ENCODE measurements at regions not wholly inside any gene's neighbourhood (a gene's known extent, or its start where the extent isn't known, plus 50 kb on each side); places are given as distances from the start of the nearest gene placed in this dataset.

DNA sequence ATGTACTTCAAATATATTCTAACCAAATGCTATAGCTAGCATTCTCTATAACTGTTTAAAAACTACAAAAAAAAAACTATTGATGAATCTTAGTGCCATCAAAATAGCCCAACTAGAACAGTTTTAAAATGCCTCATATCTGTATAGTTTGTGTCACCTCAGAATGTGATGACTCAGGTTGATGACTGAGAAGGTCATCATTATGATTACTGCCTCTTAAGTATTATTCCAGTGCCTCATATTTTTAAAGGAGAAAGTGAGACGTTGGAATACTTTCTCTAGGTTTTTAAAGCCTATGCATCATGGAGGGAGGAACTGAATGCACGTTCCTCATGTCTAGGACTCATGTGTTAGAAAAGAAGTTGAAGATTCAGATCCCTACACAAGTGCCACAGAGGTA is 88.2 kb downstream of the TMA16 start:
- ATAC-seq = no peak

DNA sequence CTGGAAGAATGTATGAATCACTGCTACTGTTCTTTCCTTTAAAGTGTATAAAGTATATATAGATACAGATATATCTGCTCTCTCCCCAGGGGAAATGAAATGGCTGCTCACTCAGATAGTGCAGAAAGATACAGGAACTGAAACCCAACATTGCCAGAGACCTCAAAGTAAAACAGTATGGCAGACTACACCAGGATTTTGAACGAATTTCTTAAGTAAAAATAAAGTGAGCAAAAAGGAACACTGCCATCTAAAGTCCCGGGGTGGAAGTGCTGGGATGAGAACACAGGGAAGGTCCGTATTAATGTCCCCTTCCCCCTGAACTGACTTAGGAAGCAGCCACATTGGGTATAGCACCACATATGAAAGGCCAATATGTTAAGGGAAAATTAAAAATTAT is 93.4 kb downstream of the TMA16 start:
- peak; percentile 55 for ATAC-seq

DNA sequence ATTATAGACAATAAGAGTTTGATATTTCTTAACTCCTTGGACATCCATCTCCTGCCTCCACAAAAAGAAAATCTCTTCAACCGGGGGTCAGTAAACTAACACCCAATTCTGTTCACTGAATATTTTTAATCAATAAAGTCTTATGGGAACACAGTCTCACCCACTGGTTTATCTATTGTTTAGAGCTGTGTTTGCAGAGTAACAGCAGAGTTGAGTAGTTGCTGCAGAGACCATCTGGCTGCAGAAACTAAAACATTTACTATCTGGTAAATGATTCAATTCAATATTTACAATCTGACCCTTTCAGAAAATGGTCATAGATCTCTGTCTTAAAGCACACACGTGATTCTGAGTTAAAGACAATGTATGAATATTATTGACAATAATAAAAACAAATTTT is 94.0 kb downstream of the TMA16 start:
- no peak for ATAC-seq

DNA sequence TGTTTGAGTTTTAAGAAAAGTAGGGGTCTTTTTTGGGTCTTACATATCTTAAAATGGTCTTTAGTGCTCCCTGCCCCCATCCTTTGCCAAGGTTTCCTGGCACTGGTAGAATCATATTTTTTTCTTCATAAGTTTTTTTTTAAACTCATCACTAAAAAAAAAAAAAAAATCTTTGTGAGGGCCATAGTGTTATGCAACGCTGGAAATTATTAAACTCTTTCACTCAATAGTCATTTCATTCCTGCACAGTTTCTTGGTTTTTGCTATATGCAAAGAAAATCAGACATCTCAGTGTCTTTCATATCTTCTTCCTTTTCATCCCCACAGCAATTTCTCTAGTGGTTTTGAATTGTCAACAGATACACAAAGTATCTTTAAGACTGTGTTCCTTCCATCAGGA is 95.6 kb downstream of the TMA16 start:
- no peak for ATAC-seq

DNA sequence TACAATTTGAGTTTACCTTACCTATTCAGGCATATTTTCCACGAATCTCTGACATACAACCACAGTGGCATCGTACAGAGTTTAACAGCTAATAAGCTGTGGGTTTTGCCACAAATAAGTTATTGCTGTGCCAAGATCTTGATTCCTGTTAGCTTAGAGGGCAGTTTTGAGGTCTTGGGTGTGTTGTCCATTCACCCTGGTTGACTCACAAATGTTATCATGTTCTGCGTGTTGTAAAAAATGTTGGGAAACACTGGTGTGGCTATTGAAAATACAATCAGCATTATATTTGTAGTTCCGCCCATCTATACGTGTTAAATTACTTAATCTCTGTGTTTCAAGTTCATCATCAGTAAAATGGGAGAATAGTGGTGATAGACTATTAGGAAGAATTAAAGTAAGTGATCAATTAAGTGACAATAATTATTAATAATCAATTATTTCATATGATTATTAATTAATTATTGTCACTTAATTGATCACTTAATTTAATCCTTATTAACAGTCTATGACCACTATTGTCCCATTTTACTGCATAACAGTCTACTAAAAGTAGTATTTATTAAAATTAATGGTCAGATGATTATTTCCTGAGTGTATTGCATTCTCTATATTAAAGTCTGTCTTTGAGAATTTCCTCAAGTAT is 96.3 kb downstream of the TMA16 start:
- ATAC-seq = no peak

DNA sequence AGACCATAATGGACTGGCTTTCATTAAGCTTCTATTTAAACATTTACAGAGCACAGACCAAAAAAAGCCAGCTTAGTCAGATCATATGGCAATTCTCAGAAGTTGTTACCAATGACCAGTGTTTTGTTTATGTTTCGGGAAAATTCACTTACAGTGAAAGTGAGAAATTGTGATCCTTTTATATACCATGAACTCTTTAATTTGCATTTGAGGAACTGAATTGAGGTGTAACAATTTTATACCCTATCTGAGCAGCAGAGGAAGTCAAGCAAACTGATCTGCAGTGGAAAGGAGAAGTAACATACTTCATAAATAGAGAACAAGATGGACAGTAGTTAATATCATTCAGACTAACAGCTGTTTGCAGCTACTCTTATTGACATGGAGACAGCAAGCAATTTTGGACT is 97.1 kb downstream of the TMA16 start:
- no peak for ATAC-seq

DNA sequence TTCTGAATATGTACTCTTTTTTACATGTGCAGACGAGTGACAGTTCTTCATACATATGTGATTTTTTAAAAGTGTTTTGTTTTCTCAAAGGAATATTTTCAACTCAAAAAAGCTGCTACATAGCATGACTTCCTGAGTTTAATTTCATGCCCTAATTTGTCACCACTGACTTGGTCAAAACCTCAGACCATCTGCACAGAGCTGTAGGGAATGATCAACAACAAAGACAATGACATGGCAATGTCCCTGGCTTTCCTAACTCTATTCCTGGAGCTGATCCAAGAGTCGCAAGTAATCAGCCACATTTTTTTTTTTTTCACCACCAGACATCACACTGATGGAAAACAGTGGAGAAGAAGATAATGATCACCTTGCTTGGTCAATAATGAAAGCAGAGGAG is 97.7 kb downstream of the TMA16 start:
- no peak for ATAC-seq

DNA sequence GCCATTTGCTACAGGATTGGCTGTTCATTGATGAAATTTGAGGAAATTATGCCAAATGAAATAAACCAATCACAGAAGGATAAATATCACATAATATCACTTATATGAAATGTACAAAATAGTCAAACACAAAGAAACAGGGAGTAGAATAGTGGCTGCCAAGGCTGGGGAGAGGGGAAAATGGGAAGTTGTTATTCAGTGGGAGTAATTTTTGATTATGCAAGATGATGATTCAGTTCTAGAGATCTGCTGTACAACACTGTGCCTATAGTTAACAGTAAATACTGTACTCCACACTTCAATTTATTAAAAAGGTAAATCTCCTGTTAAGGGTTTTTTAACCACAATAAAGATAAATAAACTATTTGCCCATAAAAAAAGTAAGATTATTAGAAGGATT is 101.1 kb downstream of the TMA16 start:
- ATAC-seq = no peak

DNA sequence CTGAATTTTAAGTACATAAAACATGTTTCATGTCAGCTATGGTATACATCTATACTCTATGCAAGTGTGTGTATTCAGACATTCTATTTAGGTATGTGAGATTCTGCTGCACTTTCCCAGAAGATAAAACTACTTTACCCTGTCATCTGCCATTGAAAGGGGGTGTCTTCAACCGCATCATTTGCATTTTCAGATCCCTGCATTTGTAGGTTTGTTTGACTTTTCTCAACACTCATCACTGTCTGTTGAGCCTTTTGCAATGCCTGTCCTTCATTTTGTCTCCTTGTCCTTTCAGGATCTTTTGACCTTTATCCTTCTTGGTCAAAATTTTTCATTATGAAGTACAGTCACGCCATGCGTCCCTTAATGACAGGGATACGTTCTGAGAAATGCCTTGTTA is 103.5 kb downstream of the TMA16 start:
- no peak for ATAC-seq

DNA sequence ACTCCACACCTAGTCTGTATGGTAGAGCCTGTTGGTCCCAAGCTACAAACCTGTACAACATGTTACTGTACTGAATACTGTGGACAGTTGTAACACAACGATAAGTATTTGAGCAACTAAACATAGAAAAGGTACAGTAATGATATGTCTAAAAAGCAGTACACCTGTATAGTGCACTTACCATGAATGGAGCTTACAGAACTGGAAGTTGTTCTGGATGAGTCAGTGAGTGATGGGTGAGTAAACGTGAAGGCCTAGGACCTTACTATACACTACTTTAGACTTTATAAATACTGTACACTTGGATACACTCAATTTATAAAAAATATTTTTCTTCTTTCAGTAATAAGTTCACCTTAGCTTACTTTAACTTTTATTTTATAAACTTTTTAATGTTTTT is 104.0 kb downstream of the TMA16 start:
- ATAC-seq = no peak

DNA sequence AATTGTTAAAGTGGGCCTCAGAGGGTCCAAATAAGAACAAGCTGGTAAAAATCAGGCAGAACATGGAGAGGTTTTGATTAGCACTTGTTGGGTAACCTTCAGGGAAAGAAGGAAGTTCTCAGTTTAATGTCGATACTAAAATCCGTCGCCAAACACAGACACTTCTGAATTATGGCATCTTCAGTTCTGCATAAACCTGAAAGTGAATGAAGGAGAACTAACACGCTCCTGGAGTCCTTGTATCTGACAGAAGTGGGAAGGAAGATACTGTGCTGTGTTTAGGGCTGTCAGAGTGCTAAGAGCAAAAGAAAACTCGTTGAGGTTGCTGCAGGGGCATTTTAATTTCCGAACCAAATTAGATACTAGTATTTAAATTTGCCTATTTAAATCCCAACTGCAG is 106.2 kb downstream of the TMA16 start:
- ATAC-seq = no peak

DNA sequence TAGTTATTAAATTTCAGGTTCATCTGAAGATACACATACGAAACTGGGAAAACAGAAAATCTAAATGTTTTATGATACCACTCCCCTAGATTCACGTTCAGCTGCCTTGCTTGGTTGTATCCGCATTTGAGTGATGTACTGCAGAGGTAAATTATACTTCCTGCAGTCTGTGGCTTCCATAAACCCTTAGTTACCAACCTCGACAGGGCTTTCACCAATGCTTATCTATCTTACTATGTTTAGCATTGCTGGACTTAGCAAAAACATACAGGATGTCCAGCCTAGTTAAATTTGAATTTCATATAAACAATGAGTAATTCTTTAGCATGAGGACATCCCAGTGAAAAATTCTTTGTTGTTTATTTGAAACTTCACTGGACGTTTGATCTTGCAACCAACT is 108.8 kb downstream of the TMA16 start:
- ATAC-seq = no peak

DNA sequence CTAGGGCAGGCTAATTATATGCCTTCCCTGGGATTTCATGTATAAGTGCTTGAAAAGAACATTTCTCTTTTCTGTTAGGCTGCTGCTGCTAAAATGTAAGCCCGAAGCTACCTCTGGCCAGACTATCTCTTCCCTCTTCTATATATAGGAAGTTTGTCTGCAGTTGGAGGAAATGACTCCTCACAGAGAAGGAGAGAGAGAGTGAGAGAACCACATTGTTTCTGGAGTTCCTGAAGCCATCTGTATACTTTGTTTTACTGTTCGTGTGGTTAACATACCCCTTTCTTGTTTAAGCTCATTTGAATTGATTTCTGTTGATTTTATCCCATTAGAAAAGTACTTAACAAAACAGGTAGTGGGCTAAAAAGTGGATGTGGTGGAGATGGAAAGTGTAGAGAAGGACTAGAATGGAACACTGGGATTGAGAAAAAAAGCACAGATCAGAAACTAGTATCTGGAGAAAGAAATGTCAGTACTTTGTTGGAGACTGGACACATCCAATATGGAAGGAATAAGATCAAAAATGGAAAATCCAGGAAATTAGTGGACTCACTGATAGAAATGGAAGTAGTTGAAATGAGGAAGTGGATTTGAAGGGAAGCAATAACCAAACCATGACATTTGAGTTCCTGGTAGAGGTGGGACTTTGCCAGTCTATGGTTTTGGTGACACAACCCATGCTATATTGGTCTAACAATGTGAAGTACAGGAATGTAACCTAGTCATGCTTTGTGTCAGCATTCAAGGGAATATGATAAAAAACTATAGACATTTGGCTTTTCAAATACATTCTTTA is 112.6 kb downstream of the TMA16 start:
- ATAC-seq = no peak

DNA sequence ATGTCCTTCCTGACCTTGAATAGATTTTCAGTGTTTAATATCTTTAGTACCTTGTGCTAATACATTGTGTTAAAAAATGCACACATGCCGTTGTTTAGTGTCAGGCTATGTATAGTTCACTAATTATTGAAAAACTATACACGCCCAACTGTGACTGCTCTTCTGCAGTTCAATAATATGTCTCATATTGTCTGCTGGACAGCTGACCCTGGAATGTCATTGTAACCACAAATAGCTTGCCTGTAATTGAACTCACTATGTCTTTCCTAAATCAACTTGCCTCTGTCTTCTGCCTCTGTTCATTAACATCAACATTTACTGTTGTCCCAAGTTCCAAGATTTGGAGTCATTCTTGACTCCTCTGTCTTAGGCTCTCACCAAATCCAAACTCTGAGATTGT is 114.5 kb downstream of the TMA16 start:
- no peak for ATAC-seq

DNA sequence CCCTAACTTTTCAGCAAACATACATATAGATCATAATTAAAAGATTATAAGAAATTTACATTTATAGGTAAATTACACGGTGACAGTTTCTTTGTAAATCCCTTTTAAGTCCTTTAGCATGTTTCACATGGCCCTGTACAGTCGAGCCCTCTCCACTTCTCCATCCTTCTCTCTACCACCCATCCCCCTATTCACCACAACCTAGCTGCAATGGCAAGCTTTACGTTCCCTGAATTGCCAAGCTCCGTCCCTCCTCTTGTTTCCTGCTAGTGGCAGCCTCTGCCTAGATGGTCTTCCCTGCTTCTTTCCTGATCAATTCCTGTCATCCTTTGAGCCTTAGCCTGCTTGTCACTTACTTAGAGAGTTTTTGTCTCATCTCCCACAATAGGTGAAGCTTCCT is 116.2 kb downstream of the TMA16 start:
- ATAC-seq = no peak

DNA sequence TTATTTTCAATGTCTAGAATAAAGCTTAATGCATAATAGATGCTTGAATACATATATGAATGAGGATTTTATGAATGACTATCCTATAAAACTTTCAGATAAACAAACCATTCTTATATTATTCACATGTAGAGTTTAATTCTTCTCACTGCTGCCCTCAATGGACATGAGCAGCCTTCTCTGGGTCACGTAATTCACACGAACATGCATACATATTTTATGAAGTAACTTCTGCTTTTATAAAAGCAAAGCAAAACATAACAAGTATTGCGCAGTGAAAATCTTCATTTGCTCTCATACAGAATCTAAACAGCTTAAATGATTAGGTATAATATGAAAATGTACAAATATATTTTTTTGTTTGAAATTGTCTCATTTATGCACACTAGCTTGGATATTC is 116.7 kb downstream of the TMA16 start:
- ATAC-seq = no peak

DNA sequence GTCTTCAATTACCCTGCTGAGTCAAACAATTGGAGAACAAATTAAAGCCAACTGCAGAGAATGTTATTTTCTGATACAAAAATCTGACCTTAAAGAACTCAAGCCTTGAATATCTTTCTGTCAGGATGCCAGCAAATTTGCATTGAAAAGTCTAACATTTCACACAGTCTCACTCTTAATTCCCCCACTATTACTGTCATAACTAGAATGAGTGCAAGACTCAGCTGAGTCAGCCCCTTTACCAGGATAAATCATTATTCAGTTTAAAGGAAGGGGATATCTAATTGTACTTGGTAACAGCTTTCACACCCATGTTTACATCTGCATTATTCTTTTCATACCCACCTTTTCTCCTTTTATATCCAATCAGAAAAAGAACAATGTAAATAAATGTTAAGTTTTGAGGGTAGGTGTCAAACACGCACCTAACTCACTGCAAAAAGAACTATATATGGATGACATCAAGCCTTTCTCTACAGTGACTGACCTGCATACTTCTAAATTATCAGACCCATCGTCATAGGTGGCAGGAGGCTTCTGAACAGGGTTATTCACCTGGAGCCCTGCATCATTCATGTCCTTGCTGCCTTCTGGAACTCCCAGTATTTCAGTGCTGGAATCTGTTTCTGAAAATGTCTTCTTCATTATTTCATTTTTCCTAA is 117.4 kb downstream of the TMA16 start:
- no peak for ATAC-seq

DNA sequence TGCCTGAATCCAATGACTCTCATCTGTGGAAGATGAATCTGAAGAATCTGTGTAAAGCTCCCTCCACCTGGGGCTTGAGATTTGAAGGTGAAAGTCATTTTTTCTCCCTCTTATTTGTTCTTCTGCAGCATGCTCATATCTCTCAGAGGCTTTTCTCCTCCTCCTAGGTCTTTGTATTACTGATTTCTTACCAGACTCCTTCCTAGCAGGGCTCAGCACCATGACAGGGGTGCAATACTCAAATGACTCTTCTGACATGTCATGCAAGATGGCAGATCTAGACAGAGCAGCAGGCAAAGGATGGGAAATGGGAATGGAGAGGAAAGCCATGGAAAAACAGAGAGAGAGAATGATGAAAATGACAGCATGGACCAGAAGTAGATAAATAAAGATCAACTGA is 118.3 kb downstream of the TMA16 start:
- ATAC-seq = no peak

DNA sequence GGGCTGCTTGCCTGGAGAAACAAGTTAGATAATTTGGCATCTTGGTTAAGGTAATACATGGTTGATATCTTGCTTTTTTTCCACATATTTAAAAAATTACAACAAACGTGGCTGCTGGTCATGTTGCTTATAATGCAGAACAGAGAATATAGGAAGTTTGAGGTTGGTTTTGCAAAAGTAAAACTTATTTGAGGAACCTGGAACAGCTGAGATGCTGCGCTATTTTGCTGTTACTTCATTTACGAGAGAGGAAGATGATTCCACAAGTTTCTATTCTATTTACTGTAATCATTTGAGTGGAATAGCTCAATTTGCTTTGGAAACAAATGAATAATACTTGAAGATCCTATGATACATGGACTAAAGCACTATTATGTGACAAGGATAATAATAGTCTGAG is 118.9 kb downstream of the TMA16 start:
- ATAC-seq = no peak

DNA sequence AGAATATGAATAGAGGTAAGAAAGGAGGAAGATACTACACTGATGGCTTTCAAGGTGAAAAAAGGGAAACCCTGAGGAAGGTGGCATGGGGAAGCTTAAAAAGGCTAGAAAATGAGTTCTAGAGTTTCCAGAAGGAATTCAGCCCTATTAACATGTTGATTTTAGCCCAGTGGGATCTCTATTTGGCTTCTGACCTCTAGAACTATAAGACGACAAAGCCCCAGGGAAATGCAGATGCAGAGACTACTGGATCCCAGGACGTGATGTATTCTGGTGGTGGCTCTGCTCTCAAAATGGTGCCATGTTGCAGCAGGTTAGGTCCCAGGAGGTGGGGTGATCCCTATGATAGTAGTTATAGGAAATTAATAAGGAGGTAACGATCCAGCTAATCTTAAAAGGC is 120.4 kb downstream of the TMA16 start:
- no peak for ATAC-seq

DNA sequence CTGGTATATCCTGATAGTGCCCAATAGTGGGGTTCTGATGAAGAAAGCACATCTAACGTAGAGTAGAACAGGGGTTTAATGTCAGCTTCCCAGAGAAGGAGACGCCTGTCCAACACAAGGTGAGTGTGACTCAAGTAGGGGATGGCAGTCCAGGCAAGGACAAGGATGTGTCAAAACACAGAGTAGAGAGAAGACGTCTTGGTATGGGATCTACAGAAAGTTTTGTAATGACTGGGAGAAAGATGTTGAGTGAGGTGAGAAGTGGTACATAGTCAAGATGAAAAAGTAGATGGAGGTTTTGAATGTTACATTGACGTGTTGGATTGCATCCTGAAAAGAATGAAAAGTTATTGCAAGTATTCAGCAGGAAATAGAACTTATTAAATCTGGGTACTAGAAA is 124.4 kb downstream of the TMA16 start:
- ATAC-seq = no peak

DNA sequence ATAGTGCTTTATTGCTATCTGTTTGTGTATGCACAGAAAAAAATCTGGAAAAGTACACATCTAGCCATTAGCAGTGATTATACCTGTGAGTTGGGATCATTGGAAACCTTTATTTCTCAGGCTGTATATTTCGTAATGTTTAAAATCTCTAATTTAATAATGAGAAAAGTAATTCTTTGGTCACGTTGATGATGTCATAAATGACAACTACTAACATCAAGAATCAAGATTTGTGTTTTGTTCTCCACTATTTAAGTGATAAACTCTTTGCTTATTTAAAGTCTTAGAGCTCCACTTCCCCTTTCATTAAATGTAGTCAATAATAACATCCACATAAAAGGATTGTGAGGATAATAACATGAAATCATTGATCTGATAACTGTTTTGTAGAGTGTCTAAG is 126.2 kb downstream of the TMA16 start:
- no peak for ATAC-seq

DNA sequence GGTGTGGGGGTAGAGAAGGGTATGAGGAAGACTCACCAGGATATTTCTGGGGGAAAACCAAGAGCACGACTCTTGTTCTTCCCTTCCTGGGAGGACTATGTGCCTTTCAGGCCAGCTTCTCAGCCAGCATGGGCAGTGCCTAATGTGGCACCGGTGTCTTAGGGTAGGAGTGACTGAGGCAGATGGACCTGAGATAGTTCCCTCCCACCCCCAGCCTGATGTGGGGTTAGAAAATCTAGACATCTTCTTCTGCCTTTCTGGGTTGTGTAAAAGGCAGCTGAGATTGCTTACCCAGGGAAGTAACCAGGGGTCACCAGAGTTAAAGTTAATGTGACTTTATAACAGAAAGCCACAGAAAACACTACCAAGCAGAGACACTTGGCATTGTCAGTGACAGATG is 127.3 kb downstream of the TMA16 start:
- ATAC-seq = no peak

DNA sequence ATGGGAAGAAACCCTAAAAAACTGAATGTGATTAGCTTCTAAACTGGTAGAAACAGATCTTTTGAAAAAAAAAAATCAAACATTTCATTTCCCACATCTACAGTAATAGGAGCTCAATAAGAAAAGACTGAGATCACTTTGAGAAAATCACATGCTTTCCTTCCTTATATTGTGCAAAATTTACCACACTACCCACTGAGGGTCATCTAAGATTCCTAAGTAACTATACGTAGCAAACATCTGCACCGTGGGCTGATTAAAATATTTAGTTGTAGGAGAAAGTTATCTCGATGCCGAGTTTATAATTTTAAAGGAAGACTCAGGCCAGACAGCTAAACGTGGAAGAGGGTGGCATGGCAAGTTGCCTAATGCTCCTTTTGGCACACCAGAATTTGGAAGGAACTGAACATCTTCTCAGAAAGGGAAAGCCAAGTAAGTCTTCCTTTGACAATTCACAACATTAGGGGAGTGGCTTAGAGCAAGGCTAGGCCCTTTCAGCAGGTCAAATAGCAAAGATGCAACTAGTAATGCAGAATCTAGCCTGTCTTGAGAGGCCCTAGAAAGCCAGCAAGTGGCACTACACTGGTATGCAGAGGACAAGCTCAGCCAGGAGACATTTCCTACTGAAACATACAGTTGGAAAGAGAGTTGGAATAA is 128.0 kb downstream of the TMA16 start:
- no peak for ATAC-seq

All from esophagus mucosa (tissue), 1 donor.